ENCODE measurements at regions not wholly inside any gene's neighbourhood (a gene's known extent, or its start where the extent isn't known, plus 50 kb on each side); places are given as distances from the start of the nearest gene placed in this dataset.

DNA sequence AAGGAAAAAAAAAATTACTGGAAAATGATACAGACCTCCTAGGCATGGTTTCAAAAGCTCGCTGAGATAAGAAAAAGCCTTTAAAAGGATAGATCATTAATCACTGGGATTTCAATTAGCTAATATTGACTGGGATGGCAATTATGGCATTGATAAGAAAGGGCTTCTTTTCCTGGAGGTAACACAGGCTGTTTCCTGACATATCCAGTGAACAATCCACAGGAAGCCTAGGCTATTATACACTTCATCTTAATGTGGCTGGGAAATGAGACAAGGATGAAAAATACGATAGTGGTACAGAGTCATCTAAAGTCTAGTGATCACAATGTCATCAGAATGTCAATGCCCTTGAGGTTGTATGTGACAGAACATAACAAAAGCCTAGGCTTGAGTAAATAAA lies 1579.3 kb downstream of the C4orf33 start:
- TF ChIP-seq, protein P1, sequence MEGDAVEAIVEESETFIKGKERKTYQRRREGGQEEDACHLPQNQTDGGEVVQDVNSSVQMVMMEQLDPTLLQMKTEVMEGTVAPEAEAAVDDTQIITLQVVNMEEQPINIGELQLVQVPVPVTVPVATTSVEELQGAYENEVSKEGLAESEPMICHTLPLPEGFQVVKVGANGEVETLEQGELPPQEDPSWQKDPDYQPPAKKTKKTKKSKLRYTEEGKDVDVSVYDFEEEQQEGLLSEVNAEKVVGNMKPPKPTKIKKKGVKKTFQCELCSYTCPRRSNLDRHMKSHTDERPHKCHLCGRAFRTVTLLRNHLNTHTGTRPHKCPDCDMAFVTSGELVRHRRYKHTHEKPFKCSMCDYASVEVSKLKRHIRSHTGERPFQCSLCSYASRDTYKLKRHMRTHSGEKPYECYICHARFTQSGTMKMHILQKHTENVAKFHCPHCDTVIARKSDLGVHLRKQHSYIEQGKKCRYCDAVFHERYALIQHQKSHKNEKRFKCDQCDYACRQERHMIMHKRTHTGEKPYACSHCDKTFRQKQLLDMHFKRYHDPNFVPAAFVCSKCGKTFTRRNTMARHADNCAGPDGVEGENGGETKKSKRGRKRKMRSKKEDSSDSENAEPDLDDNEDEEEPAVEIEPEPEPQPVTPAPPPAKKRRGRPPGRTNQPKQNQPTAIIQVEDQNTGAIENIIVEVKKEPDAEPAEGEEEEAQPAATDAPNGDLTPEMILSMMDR (optimal IDR thresholded peaks at IDR 0.05 in 1 of 3, IDR thresholded peaks at IDR 0.05 in 1 of 3, conservative IDR thresholded peaks at IDR 0.05 in 1 of 3; ENCODE audit: extremely low read depth in 1 of 3, insufficient read depth in 2 of 3, low read length in 3 of 3), result no peak
- TF ChIP-seq EZH2 (IDR thresholded peaks at IDR 0.05; ENCODE audit: low read length), result no peak
